A549 (cell line): ENCODE measurements at regions not wholly inside any gene's neighbourhood (a gene's known extent, or its start where the extent isn't known, plus 50 kb on each side); places are given as distances from the start of the nearest gene placed in this dataset.

Experiments
- ATAC-seq, 2 experiments: fragments of 200-7000 bp in 1 of 2; fragments of >200 bp in 1 of 2; cut with Nextera tagmentation in 1 of 2; cut with Tn5 transposase in 1 of 2; 3 replicates each; pipeline versions ENCODE4 v1.8.0 to v1.9.1; 2018 to 2020; ENCODE audit warnings: mild to moderate bottlenecking in 1 of 2, moderate library complexity in 1 of 2
- CTCF ChIA-PET: fragments of 300-600 bp; sonication (Branson Sonifier 250); formaldehyde crosslinking; extraction: SDS; loops from one replicate; lab custom pipeline; 2021; ENCODE audit warnings: antibody characterized with exemption, inconsistent platforms; lab: Yijun Ruan, JAX
- POLR2A ChIA-PET: fragments of 350-600 bp; formaldehyde crosslinking; extraction: SDS; loops from one replicate; lab custom pipeline; 2021; ENCODE audit warnings: antibody characterized with exemption, inconsistent platforms; lab: Yijun Ruan, JAX
- DNase-seq, 2 experiments: peaks; one replicate each; pipeline versions ENCODE4 v3.0.0 to v3.0.0-alpha.2; 2011 to 2016; ENCODE audit warnings: low read depth in 1 of 2, low spot score in 1 of 2
- FAIRE-seq: peaks from 2 replicates; lab custom pipeline; 2011; peaks lifted over from hg19 to GRCh38; lab: Jason Lieb, UNC
- H3K27ac ChIP-seq, 2 experiments: fragments of >200 bp; sonication (Bioruptor Twin); formaldehyde crosslinking; 3 replicates each; pipeline ENCODE4 v1.5.1; 2016 to 2017
- H3K4me1 ChIP-seq: fragments of >200 bp; sonication (Bioruptor Twin); formaldehyde crosslinking; 3 replicates; pipeline ENCODE4 v1.6.1; 2016
- H3K4me2 ChIP-seq: fragments of >200 bp; sonication (Bioruptor Twin); formaldehyde crosslinking; 3 replicates; pipeline ENCODE4 v1.6.1; 2016
- H3K4me3 ChIP-seq: fragments of >200 bp; sonication (Bioruptor Twin); formaldehyde crosslinking; 3 replicates; pipeline ENCODE4 v1.5.1; 2016
- H3K9me3 ChIP-seq: fragments of >200 bp; sonication (Bioruptor Twin); formaldehyde crosslinking; 3 replicates; pipeline ENCODE4 v1.6.1; 2016
- BHLHE40 ChIP-seq: IDR thresholded peaks from 2 replicates; pipeline ENCODE4 v1.6.1; 2012; ENCODE audit warnings: low read depth, low read length, inconsistent platforms
- CBX2 ChIP-seq: fragments of 200-600 bp; sonication (generic); IDR thresholded peaks from 2 replicates; pipeline ENCODE4 v1.6.1; 2016; ENCODE audit warnings: low read depth, mild to moderate bottlenecking, borderline replicate concordance
- CBX8 ChIP-seq: fragments of 200-600 bp; sonication (generic); IDR thresholded peaks from 2 replicates; pipeline ENCODE4 v1.6.1; 2016
- EHF ChIP-seq: fragments of 250-450 bp; sonication (Bioruptor Pico); IDR thresholded peaks from 2 replicates; pipeline ENCODE4 v1.5.0; 2020; ENCODE audit warnings: mild to moderate bottlenecking
- EHMT2 ChIP-seq: fragments of 200-600 bp; sonication (generic); IDR thresholded peaks from 2 replicates; pipeline ENCODE4 v1.6.1; 2016; ENCODE audit warnings: antibody characterized with exemption, low read depth, mild to moderate bottlenecking, moderate library complexity
- EP300 ChIP-seq, 2 experiments: fragments of >200 bp; sonication (Bioruptor Twin); formaldehyde crosslinking; IDR thresholded peaks; 2 replicates in 1 of 2; 3 replicates in 1 of 2; pipeline ENCODE4 v1.6.1; 2016 to 2017
- ESRRA ChIP-seq: fragments of 150-350 bp; IDR thresholded peaks from 2 replicates; pipeline ENCODE4 v1.6.1; 2014; ENCODE audit warnings: mild to moderate bottlenecking, low read length, borderline replicate concordance
- FOSL2 ChIP-seq, 2 experiments: fragments of 450-650 bp in 1 of 2; fragments of >200 bp in 1 of 2; sonication (Bioruptor Twin) in 1 of 2; formaldehyde crosslinking; IDR thresholded peaks; 2 replicates each; pipeline versions ENCODE4 v1.5.0 to v1.6.1; 2016 to 2020; ENCODE audit warnings: mild to moderate bottlenecking in 1 of 2, moderate library complexity in 1 of 2
- HDAC2 ChIP-seq: fragments of 200-600 bp; sonication (generic); IDR thresholded peaks from 2 replicates; pipeline ENCODE4 v1.6.1; 2016
- HEYL ChIP-seq: fragments of 250-450 bp; sonication (Bioruptor Pico); IDR thresholded peaks from 2 replicates; pipeline ENCODE4 v1.8.0; 2021; ENCODE audit warnings: mild to moderate bottlenecking, moderate library complexity
- HOXA7 ChIP-seq: fragments of 250-450 bp; sonication (Bioruptor Pico); IDR thresholded peaks from 2 replicates; pipeline ENCODE4 v1.5.0; 2020; ENCODE audit warnings: mild to moderate bottlenecking, moderate library complexity
- HOXB13 ChIP-seq: fragments of 250-450 bp; sonication (Bioruptor Pico); IDR thresholded peaks from 2 replicates; pipeline ENCODE4 v1.5.0; 2020; ENCODE audit warnings: low read depth, mild to moderate bottlenecking, moderate library complexity
- JUNB ChIP-seq: fragments of >200 bp; sonication (Bioruptor Twin); formaldehyde crosslinking; IDR thresholded peaks from 2 replicates; pipeline ENCODE4 v1.6.1; 2016
- KDM1A ChIP-seq: fragments of 200-600 bp; sonication (generic); IDR thresholded peaks from 2 replicates; pipeline ENCODE4 v1.6.1; 2016; ENCODE audit warnings: low read depth, mild to moderate bottlenecking
- KDM5A ChIP-seq: fragments of 200-600 bp; sonication (generic); IDR thresholded peaks from 2 replicates; pipeline ENCODE4 v1.6.1; 2016; ENCODE audit warnings: antibody characterized with exemption, mild to moderate bottlenecking
- MAFK ChIP-seq: fragments of 450-650 bp; IDR thresholded peaks from 2 replicates; pipeline ENCODE4 v1.6.1; 2014; ENCODE audit not compliant: partially characterized antibody
- MAX ChIP-seq: IDR thresholded peaks from 2 replicates; pipeline ENCODE4 v1.6.1; 2012
- NR3C1 ChIP-seq: fragments of >200 bp; sonication (Bioruptor Twin); formaldehyde crosslinking; IDR thresholded peaks from 3 replicates; pipeline ENCODE4 v1.6.1; 2017
- PHF8 ChIP-seq: fragments of 200-600 bp; sonication (generic); IDR thresholded peaks from 2 replicates; pipeline ENCODE4 v1.6.1; 2016; ENCODE audit warnings: low read depth, mild to moderate bottlenecking, antibody characterized with exemption, moderate library complexity, borderline replicate concordance
- POLR2A ChIP-seq: IDR thresholded peaks from 2 replicates; pipeline ENCODE4 v1.6.1; 2012; ENCODE audit warnings: mild to moderate bottlenecking, low read length
- RAD21 ChIP-seq, 2 experiments: fragments of >200 bp in 1 of 2; sonication (Bioruptor Twin) in 1 of 2; formaldehyde crosslinking in 1 of 2; IDR thresholded peaks in 1 of 2; conservative IDR thresholded peaks in 1 of 2; 2 replicates in 1 of 2; 3 replicates in 1 of 2; pipeline ENCODE4 v1.6.1; 2012 to 2018; ENCODE audit warnings: inconsistent platforms in 1 of 2
- RCOR1 ChIP-seq: fragments of 150-350 bp; IDR thresholded peaks from 2 replicates; pipeline ENCODE4 v1.6.1; 2014; ENCODE audit warnings: antibody characterized with exemption, low read length, low read depth
- SMC3 ChIP-seq: fragments of >200 bp; sonication (Bioruptor Twin); formaldehyde crosslinking; IDR thresholded peaks from 3 replicates; pipeline ENCODE4 v1.6.1; 2018; ENCODE audit warnings: inconsistent platforms
- TP53 ChIP-seq: fragments of 250-450 bp; sonication (Bioruptor Pico); IDR thresholded peaks from 2 replicates; pipeline ENCODE4 v1.5.0; 2021; ENCODE audit warnings: mild to moderate bottlenecking, moderate library complexity
- USF2 ChIP-seq: fragments of 450-650 bp; IDR thresholded peaks from 2 replicates; pipeline ENCODE4 v1.6.1; 2014; ENCODE audit warnings: antibody characterized with exemption
- ZC3H11A ChIP-seq: fragments of 450-650 bp; IDR thresholded peaks from 2 replicates; pipeline ENCODE4 v1.6.1; 2014; ENCODE audit warnings: antibody characterized with exemption, mild to moderate bottlenecking
- ZNF302 ChIP-seq: fragments of 250-450 bp; sonication (Bioruptor Pico); IDR thresholded peaks from 2 replicates; pipeline ENCODE4 v1.9.0; 2021; ENCODE audit warnings: inconsistent platforms, mild to moderate bottlenecking, moderate library complexity
- whole genome bisulfite sequencing: methylation state at CpG from one replicate; pipeline ENCODE4 v1.1.6; 2017; ENCODE audit errors: missing lambda C conversion rate; 5-methylcytosine and 5-hydroxymethylcytosine counted together
- TF ChIP-seq, protein P1 (sequence below): fragments of 250-450 bp; sonication (Bioruptor Pico); IDR thresholded peaks from 2 replicates; pipeline ENCODE4 v1.5.0; 2020; ENCODE audit warnings: low read depth, mild to moderate bottlenecking, moderate library complexity
- TF ChIP-seq, protein P2 (sequence below): fragments of >200 bp; sonication (Bioruptor Twin); formaldehyde crosslinking; IDR thresholded peaks from 2 replicates; pipeline ENCODE4 v1.6.1; 2016
- TF ChIP-seq, protein P3 (sequence below): fragments of 250-450 bp; sonication (Bioruptor Pico); IDR thresholded peaks from 2 replicates; pipeline ENCODE4 v1.5.0; 2021; ENCODE audit warnings: mild to moderate bottlenecking, moderate library complexity, borderline replicate concordance

DNA sequence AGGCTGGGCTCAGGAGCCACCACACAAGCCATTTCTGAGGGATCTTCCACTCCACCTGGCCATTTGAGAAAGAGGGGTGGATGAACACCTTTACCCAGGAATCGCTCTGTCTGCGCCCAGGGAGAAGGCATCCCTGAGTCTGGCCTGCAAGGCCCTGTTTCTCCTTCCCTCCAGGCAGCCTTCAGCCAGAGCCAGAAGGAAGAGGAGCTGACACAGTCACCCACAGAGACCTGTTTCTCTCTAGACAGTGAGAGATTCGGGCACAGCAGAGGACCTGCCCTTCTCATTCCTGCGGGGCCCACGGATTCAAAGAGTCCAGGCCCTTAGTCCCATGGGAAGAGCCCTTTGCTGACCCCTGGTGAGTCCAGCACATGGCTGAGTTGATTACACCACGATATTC lies 127.5 kb upstream of the TNS3 start:
- DNase-seq (no peak), ATAC-seq (peak in 1 of 2 experiments; percentile 48; a peak in 2 of 6 replicates), FAIRE-seq (no peak)
- H3K4me1 ChIP-seq: no peaks in the 10 kb centered on the region
- no peaks in the 10 kb centered on the region for H3K9me3 ChIP-seq
- peak overlapping the region in 1 of 2 experiments; percentile 62; a peak in 3 of 6 replicates for H3K27ac ChIP-seq
- H3K4me2 ChIP-seq: no peak overlapping the region
- 95% methylated on average over 6 of the region's 6 CpGs for WGBS
- TF ChIP-seq, protein P1, sequence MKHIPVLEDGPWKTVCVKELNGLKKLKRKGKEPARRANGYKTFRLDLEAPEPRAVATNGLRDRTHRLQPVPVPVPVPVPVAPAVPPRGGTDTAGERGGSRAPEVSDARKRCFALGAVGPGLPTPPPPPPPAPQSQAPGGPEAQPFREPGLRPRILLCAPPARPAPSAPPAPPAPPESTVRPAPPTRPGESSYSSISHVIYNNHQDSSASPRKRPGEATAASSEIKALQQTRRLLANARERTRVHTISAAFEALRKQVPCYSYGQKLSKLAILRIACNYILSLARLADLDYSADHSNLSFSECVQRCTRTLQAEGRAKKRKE (CRISPR knock-in tag): no peak
- TF ChIP-seq NR3C1 (no peak), POLR2A (no peak), JUNB (no peak)
- TF ChIP-seq, protein P2, sequence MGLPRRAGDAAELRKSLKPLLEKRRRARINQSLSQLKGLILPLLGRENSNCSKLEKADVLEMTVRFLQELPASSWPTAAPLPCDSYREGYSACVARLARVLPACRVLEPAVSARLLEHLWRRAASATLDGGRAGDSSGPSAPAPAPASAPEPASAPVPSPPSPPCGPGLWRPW: no peak
- ChIA-PET POLR2A (interaction anchor here (0.5 kb wide), 1 partner anchor 35 kb away, joined by 4 read pairs; no protein-coding TSS in a partner anchor), CTCF (interaction anchor here (0.7 to 1.3 kb wide), 4 partner anchors 9 to 444 kb away, joined by 3 to 4 read pairs (median 4); no protein-coding TSS in a partner anchor)
- no peak overlapping the region for H3K4me3 ChIP-seq

DNA sequence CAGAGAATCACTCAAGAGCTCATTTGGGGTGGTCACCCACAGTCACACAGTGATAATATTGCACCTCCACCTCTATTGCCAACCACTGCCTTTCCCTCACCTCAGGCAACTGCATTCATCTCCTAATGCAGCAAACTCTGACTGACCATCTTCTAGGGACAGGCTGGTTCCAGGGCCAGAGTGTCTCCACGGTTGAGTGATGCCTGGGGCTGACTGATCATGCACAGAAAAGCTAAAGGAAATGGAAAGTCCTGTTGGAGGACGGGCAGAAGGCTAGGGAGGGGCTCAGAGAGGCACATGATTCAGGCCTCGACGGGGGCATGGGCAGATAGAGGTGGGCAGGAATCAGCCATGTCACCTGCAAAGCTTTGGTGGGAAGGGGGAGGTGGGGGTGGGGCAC lies 127.1 kb upstream of the TNS3 start:
- H3K9me3 ChIP-seq: no peaks in the 10 kb centered on the region
- POLR2A ChIA-PET: interaction anchor here (0.5 kb wide), 1 partner anchor 35 kb away, joined by 4 read pairs; no protein-coding TSS in a partner anchor
- peak overlapping the region in 1 of 2 experiments; percentile 62; a peak in 3 of 6 replicates for H3K27ac ChIP-seq
- no peak for TF ChIP-seq RAD21 (conservative IDR thresholded peaks at IDR 0.05 in 1 of 2, IDR thresholded peaks at IDR 0.05 in 1 of 2)
- TF ChIP-seq SMC3: no peak
- TF ChIP-seq EHMT2: no peak
- TF ChIP-seq CBX2: no peak
- TF ChIP-seq MAX: no peak
- no peak for TF ChIP-seq RCOR1
- no peak for TF ChIP-seq USF2
- TF ChIP-seq HDAC2: no peak
- TF ChIP-seq KDM5A: no peak
- no peak for TF ChIP-seq HOXA7 (CRISPR knock-in tag)
- no peak for TF ChIP-seq CBX8
- TF ChIP-seq EP300 (IDR thresholded peaks at IDR 0.05): no peak
- TF ChIP-seq, protein P2: no peak
- TF ChIP-seq ZC3H11A: no peak
- no peak for TF ChIP-seq NR3C1
- TF ChIP-seq ESRRA: no peak
- TF ChIP-seq ZNF302 (CRISPR knock-in tag): no peak
- no peak for TF ChIP-seq FOSL2 (IDR thresholded peaks at IDR 0.05)
- TF ChIP-seq FOSL2 (CRISPR knock-in tag; IDR thresholded peaks at IDR 0.05): no peak
- TF ChIP-seq PHF8: no peak
- TF ChIP-seq EHF (CRISPR knock-in tag): no peak
- CTCF ChIA-PET: interaction anchor here (1.2 kb wide), 1 partner anchor 24 kb away, joined by 4 read pairs; no protein-coding TSS in a partner anchor
- no peak for FAIRE-seq
- 90% methylated on average over 4 of the region's 4 CpGs for WGBS
- no peaks in the 10 kb centered on the region for H3K4me1 ChIP-seq
- no peak for DNase-seq
- no peak overlapping the region for H3K4me3 ChIP-seq
- ATAC-seq: no peak; a peak in 1 of 6 replicates
- H3K4me2 ChIP-seq: no peak overlapping the region

DNA sequence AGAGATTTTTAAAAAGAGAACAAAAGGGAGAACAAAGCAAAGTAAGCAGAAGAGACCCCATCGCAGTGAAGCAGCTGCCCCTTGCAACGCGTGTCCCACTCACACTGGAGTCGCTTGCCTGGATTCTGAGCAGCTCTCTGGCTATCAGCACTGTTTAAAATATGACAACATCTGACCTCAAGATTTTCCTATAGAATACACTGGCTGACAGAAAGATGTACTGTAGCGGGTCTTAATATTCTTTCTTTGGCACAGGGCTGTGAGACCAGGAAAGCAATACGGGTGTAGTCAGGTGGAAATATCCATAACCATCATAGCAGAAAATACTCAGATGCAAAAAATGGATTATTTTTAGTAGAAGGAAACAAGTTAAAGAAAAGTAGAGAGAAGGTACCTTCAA lies 125.7 kb upstream of the TNS3 start:
- POLR2A ChIA-PET: no interaction called here
- no peak for DNase-seq
- no peak overlapping the region for H3K4me2 ChIP-seq
- no peak overlapping the region for H3K4me3 ChIP-seq
- FAIRE-seq: no peak
- CTCF ChIA-PET: no interaction called here
- ATAC-seq: no peak
- H3K4me1 ChIP-seq: no peaks in the 10 kb centered on the region
- 94% methylated on average over 6 of the region's 6 CpGs for WGBS
- peak overlapping the region in 1 of 2 experiments; percentile 35; a peak in 1 of 6 replicates for H3K27ac ChIP-seq
- no peaks in the 10 kb centered on the region for H3K9me3 ChIP-seq
- TF ChIP-seq BHLHE40 (no peak), EHF (CRISPR knock-in tag) (no peak), HEYL (no peak), MAFK (no peak), HOXA7 (CRISPR knock-in tag) (no peak), TP53 (no peak), HOXB13 (CRISPR knock-in tag) (no peak), RCOR1 (no peak), KDM1A (no peak)
- TF ChIP-seq, protein P3, sequence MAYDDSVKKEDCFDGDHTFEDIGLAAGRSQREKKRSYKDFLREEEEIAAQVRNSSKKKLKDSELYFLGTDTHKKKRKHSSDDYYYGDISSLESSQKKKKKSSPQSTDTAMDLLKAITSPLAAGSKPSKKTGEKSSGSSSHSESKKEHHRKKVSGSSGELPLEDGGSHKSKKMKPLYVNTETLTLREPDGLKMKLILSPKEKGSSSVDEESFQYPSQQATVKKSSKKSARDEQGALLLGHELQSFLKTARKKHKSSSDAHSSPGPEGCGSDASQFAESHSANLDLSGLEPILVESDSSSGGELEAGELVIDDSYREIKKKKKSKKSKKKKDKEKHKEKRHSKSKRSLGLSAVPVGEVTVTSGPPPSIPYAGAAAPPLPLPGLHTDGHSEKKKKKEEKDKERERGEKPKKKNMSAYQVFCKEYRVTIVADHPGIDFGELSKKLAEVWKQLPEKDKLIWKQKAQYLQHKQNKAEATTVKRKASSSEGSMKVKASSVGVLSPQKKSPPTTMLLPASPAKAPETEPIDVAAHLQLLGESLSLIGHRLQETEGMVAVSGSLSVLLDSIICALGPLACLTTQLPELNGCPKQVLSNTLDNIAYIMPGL (CRISPR knock-in tag): no peak
